Endothelial cell of umbilical vein (primary cell): ENCODE measurements at regions not wholly inside any gene's neighbourhood (a gene's known extent, or its start where the extent isn't known, plus 50 kb on each side); places are given as distances from the start of the nearest gene placed in this dataset.

Experiments
- BruUV-seq: library from RNA; stranded (reverse); fragments of 400-500 nt; replicated peaks from 2 replicates; lab custom pipeline; 2021; lab: Mats Ljungman, UMichigan
- CTCF ChIA-PET: fragments of 300-600, 350-600 bp; sonication (Branson Sonifier 250); formaldehyde crosslinking; loops from one replicate; lab custom pipeline; 2021; ENCODE audit warnings: antibody characterized with exemption, inconsistent platforms; lab: Charles Lee
- POLR2A ChIA-PET: fragments of 300-600, 350-600 bp; sonication (Branson Sonifier 250); formaldehyde crosslinking; loops from one replicate; lab custom pipeline; 2021; ENCODE audit warnings: antibody characterized with exemption, inconsistent platforms; lab: Charles Lee
- DNase-seq: peaks from one replicate; pipeline ENCODE4 v3.0.0-alpha.2; 2011; ENCODE audit warnings: low read depth, low spot score
- FAIRE-seq: peaks from 2 replicates; lab custom pipeline; 2011; peaks lifted over from hg19 to GRCh38; lab: Jason Lieb, UNC
- H2AFZ ChIP-seq: 2 replicates; pipeline ENCODE4 v1.6.0; 2012; ENCODE audit warnings: low read depth, low read length, control low read depth, inconsistent platforms
- H3K27ac ChIP-seq: 2 replicates; pipeline ENCODE4 v1.5.1; 2011; ENCODE audit warnings: low read depth, mild to moderate bottlenecking, control low read depth, low read length, moderate library complexity; ENCODE audit not compliant: insufficient read depth
- H3K27me3 ChIP-seq, 2 experiments: 2 replicates each; pipeline versions ENCODE4 v1.6.0 to v1.6.1; 2011; ENCODE audit warnings: low read length in 2 of 2, mixed read lengths in 1 of 2; ENCODE audit not compliant: control insufficient read depth in 2 of 2, insufficient read depth in 2 of 2
- H3K36me3 ChIP-seq, 2 experiments: 2 replicates in 1 of 2; 3 replicates in 1 of 2; pipeline ENCODE4 v1.5.1; 2011; ENCODE audit warnings: low read length in 2 of 2, mild to moderate bottlenecking in 1 of 2, moderate library complexity in 1 of 2; ENCODE audit not compliant: control insufficient read depth in 2 of 2, insufficient read depth in 2 of 2; ENCODE audit errors: extremely low read depth in 1 of 2
- H3K4me1 ChIP-seq: 3 replicates; pipeline ENCODE4 v1.5.1; 2011; ENCODE audit warnings: mild to moderate bottlenecking, low read length; ENCODE audit not compliant: control insufficient read depth, insufficient read depth; ENCODE audit errors: extremely low read depth
- H3K4me2 ChIP-seq: 2 replicates; pipeline ENCODE4 v1.6.1; 2011; ENCODE audit warnings: low read length, control low read depth, mixed read lengths; ENCODE audit not compliant: insufficient read depth
- H3K4me3 ChIP-seq, 3 experiments: fragments of 200-600 bp in 1 of 3; sonication (generic), shearing (Covaris generic) in 1 of 3; replicated peaks in 1 of 3; 2 replicates each; pipeline ENCODE4 v1.5.1; 2011 to 2016; ENCODE audit warnings: control low read depth in 3 of 3, low read length in 3 of 3, mild to moderate bottlenecking in 2 of 3, inconsistent platforms in 1 of 3, low read depth in 1 of 3, moderate library complexity in 1 of 3; ENCODE audit not compliant: insufficient read depth in 1 of 3
- H3K79me2 ChIP-seq: 2 replicates; pipeline ENCODE4 v1.6.0; 2012; ENCODE audit warnings: low read length, inconsistent platforms; ENCODE audit not compliant: control insufficient read depth, insufficient read depth
- H3K9ac ChIP-seq: replicated peaks from 2 replicates; pipeline ENCODE3; 2011; ENCODE audit warnings: low read length, control low read depth; ENCODE audit not compliant: insufficient read depth; ENCODE audit errors: extremely low read depth
- H3K9me1 ChIP-seq: replicated peaks from 3 replicates; pipeline ENCODE4 v1.6.0; 2011; ENCODE audit warnings: mild to moderate bottlenecking, low read length; ENCODE audit not compliant: control insufficient read depth, insufficient read depth; ENCODE audit errors: extremely low read depth
- H3K9me3 ChIP-seq: replicated peaks from 2 replicates; pipeline ENCODE4 v1.5.1; 2012; ENCODE audit warnings: low read length, inconsistent platforms; ENCODE audit not compliant: control insufficient read depth, insufficient read depth
- H4K20me1 ChIP-seq: replicated peaks from 2 replicates; pipeline ENCODE3; 2011; ENCODE audit warnings: mild to moderate bottlenecking, low read length; ENCODE audit not compliant: control insufficient read depth, insufficient read depth; ENCODE audit errors: extremely low read depth
- CTCF ChIP-seq, 2 donors: IDR thresholded peaks; 1 replicate in 1 of 2; 2 replicates in 1 of 2; pipeline ENCODE4 v1.5.1; 2011; ENCODE audit warnings: low read length in 2 of 2, mild to moderate bottlenecking in 2 of 2, moderate library complexity in 2 of 2, control low read depth in 1 of 2, inconsistent platforms in 1 of 2, low read depth in 1 of 2; ENCODE audit not compliant: insufficient read depth in 1 of 2; ENCODE audit errors: extremely low read depth in 1 of 2
- EZH2 ChIP-seq: IDR thresholded peaks from 2 replicates; pipeline ENCODE4 v1.6.1; 2012; ENCODE audit warnings: borderline replicate concordance, low read depth, mild to moderate bottlenecking, moderate library complexity, low read length, inconsistent platforms; ENCODE audit not compliant: severe bottlenecking
- FOS ChIP-seq: IDR thresholded peaks from 2 replicates; pipeline ENCODE4 v1.6.1; 2011; ENCODE audit warnings: mild to moderate bottlenecking, low read length, moderate library complexity, borderline replicate concordance; ENCODE audit not compliant: insufficient read depth
- GATA2 ChIP-seq: IDR thresholded peaks from 2 replicates; pipeline ENCODE4 v1.7.0; 2011; ENCODE audit warnings: low read depth, mild to moderate bottlenecking, moderate library complexity, mixed read lengths, low read length; ENCODE audit not compliant: insufficient read length, insufficient read depth
- JUN ChIP-seq: IDR thresholded peaks from 2 replicates; pipeline ENCODE4 v1.6.1; 2011; ENCODE audit warnings: borderline replicate concordance, low read depth; ENCODE audit not compliant: insufficient read length, insufficient read depth
- MAX ChIP-seq: IDR thresholded peaks from 2 replicates; pipeline ENCODE4 v1.6.1; 2011; ENCODE audit not compliant: insufficient read depth, insufficient read length
- MYC ChIP-seq: IDR thresholded peaks from one replicate; pipeline ENCODE4 v1.6.1; 2011; ENCODE audit warnings: mild to moderate bottlenecking, low read depth, low read length
- POLR2A ChIP-seq: IDR thresholded peaks from 2 replicates; pipeline ENCODE4 v1.6.1; 2012; ENCODE audit warnings: low read depth, mild to moderate bottlenecking, control low read depth, low read length
- POLR2AphosphoS5 ChIP-seq: IDR thresholded peaks from 2 replicates; pipeline ENCODE4 v1.6.1; 2012; ENCODE audit warnings: low read depth, mild to moderate bottlenecking, control low read depth, low read length, moderate library complexity; ENCODE audit not compliant: insufficient read depth
- dilution Hi-C: fragments of 300-500 bp; cut with MboI; formaldehyde crosslinking; loops from one replicate; pipeline ENCODE4 v1.15.0; 2019; ENCODE audit warnings: low sequenced_read_pairs; ENCODE audit not compliant: extremely low pct_ligation_motif_present
- intact Hi-C: fragments of 100-400 bp; cut with micrococcal nuclease; formaldehyde crosslinking; loops from one replicate; pipeline ENCODE4 v1.10.0; 2022

- H3K4me2 ChIP-seq = no peak overlapping the region
- no peak for DNase-seq
- TF ChIP-seq POLR2A (no peak), MAX (no peak), EZH2 (no peak), CTCF (IDR thresholded peaks at IDR 0.05; ENCODE audit: extremely low read depth in 1 of 2, insufficient read depth in 1 of 2, low read depth in 1 of 2, low read length in 2 of 2) (no peak), GATA2 (no peak), JUN (no peak), FOS (no peak), POLR2AphosphoS5 (no peak), MYC (no peak)
- no peaks in the 10 kb centered on the region for H3K9me3 ChIP-seq
- no peak overlapping the region for H3K27ac ChIP-seq
- intact Hi-C loops (no loop called here), dilution Hi-C loops (no loop called here)
- H3K27me3 ChIP-seq = no peaks in the 10 kb centered on the region
- H3K9ac ChIP-seq = no peak overlapping the region
- CTCF ChIA-PET = interaction anchor here (1.0 kb wide), 1 partner anchor 9 kb away, joined by 3 read pairs; no protein-coding TSS in a partner anchor
- no TSS peak for BruUV-seq
- no peaks in the 10 kb centered on the region for H3K9me1 ChIP-seq
- H3K4me3 ChIP-seq = no peak overlapping the region
- POLR2A ChIA-PET = no interaction called here
- H3K79me2 ChIP-seq = no peaks in the 10 kb centered on the region
- peaks cover 3% of the 10 kb centered on the region for H3K4me1 ChIP-seq
- H3K36me3 ChIP-seq = no peaks in the 10 kb centered on the region
- no peak overlapping the region for H2AFZ ChIP-seq
- H4K20me1 ChIP-seq = no peaks in the 10 kb centered on the region
- FAIRE-seq = no peak
Measured at GRCh38 chr6:76706086-76706485, 633.6 kb upstream of the IMPG1 start.
